Astrocyte of the hippocampus (primary cell): ENCODE measurements at regions not wholly inside any gene's neighbourhood (a gene's known extent, or its start where the extent isn't known, plus 50 kb on each side); places are given as distances from the start of the nearest gene placed in this dataset.
"Not testable (repeated sequence)": the region's sequence is repeated elsewhere in the genome, so short reads cannot be mapped to it uniquely, and the experiment has no call there.

Source experiments
- DNase-seq: peaks from one replicate; pipeline ENCODE4 v3.0.0; 2011; ENCODE audit warnings: low read depth, low spot score

DNA sequence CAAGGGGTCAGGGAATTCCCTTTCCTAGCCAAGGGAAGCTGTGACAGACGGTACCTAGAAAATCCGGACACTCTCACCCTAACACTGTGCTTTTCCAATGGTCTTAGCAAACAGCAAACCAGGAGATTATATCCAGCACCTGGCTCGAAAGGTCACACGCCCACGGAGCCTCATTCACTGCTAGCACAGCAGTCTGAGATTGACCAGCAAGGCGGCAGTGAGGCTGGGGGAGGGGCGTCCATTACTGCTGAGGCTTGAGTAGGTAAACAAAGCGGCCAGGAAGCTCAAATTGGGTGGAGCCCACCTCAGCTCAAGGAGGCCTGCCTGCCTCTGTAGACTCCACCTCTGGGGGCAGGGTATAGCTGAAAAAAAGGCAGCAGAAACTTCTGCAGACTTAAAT lies 447.3 kb downstream of the RSL24D1 start:
- DNase-seq: not testable (repeated sequence)

- no peak for DNase-seq
Measured at GRCh38 chr15:54722342-54722986, 474.3 kb downstream of the RSL24D1 start.

- no peak for DNase-seq
Measured at GRCh38 chr15:54719325-54719724, 477.4 kb downstream of the RSL24D1 start.

GRCh38 chr15:54707805-54708752 lies 488.7 kb downstream of the RSL24D1 start:
- DNase-seq: no peak

DNA sequence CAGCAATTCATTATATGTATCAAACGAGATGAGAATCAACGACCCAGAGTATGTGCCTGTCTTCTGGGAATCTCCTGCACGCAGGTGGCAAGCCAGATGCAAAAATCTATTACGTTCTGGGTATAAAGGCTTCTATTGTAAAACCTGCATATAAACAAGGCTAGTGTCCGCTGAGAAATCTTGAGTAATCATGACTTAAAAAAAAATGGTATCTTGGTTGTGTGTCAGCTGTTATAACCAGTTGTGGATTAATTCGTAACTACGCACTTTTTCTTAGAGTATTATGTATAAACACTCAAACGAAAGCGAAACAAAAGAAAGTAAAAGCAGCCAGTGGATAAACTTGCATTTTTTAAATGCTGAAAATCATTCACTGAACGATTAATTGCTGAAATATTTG lies 509.1 kb downstream of the RSL24D1 start:
- no peak for DNase-seq
